ENCODE measurements at regions not wholly inside any gene's neighbourhood (a gene's known extent, or its start where the extent isn't known, plus 50 kb on each side); places are given as distances from the start of the nearest gene placed in this dataset.

DNA sequence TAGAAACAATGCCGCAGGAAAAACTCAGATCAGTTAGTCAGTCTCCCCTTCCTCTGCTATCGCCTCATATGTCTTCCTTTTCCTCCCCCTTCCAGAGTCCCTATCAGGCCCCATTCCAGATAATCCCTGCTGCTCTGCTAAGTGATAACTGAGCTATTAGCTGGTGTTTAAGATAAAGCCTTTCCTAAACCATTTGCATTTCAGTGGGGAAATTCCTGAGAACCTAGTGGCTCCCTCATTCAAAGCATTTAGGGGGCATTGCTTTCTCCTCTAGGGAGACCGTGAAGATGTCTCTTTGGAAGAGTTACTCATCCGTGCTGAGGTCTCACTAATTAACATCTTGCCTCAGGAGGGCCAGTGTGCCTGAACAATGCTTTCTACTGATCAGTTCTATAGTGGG lies 401.6 kb downstream of the NPIPA7 start:
- Histone ChIP-seq H3K27me3 (ENCODE audit: control insufficient read depth in 2 of 2, insufficient read depth in 2 of 2, low read length in 2 of 2) (no peaks in the 10 kb centered on the region), H3K4me3 (ENCODE audit: low read length in 2 of 2) (no peak overlapping the region), H3K36me3 (ENCODE audit: control insufficient read depth in 2 of 2, insufficient read depth in 2 of 2, low read length in 2 of 2) (no peaks in the 10 kb centered on the region), H3K4me1 (ENCODE audit: control insufficient read depth in 2 of 2, insufficient read depth in 2 of 2, low read length in 2 of 2) (no peaks in the 10 kb centered on the region), H3K9ac (ENCODE audit: low read depth in 1 of 2, low read length in 2 of 2) (no peak overlapping the region), H3K9me3 (ENCODE audit: control insufficient read depth in 2 of 2, low read length in 2 of 2) (peaks cover 0 to 3% of the 10 kb centered on the region in 2 donors), H3K27ac (ENCODE audit: low read depth in 2 of 2, low read length in 2 of 2) (no peak overlapping the region)

DNA sequence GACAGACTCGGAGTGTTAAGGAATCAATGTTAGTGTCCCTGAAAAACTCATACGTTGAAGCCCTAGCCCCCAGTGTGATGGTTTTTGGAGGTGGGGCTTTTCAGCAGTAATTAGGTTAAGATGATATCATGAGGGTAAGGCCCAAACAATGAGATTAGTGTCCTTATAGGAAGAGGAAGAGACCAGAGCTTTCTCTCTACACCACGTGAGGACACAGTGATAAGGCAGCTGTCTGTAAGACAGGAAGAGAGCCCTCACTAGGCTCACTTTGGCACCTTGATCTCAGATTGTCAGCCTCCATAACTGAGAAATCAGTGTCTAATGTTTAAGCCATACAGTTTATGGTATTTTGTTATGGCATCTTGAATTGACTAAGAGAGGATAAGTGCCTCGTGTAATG lies 403.2 kb downstream of the NPIPA7 start:
- H3K27ac ChIP-seq (ENCODE audit: low read depth in 2 of 2, low read length in 2 of 2): no peak overlapping the region
- H3K9me3 ChIP-seq (ENCODE audit: control insufficient read depth in 2 of 2, low read length in 2 of 2): no peaks in the 10 kb centered on the region
- no peaks in the 10 kb centered on the region for H3K27me3 ChIP-seq (ENCODE audit: control insufficient read depth in 2 of 2, insufficient read depth in 2 of 2, low read length in 2 of 2)
- H3K4me3 ChIP-seq (ENCODE audit: low read length in 2 of 2): no peak overlapping the region
- H3K4me1 ChIP-seq (ENCODE audit: control insufficient read depth in 2 of 2, insufficient read depth in 2 of 2, low read length in 2 of 2): no peaks in the 10 kb centered on the region
- H3K36me3 ChIP-seq (ENCODE audit: control insufficient read depth in 2 of 2, insufficient read depth in 2 of 2, low read length in 2 of 2): no peaks in the 10 kb centered on the region
- no peak overlapping the region for H3K9ac ChIP-seq (ENCODE audit: low read depth in 1 of 2, low read length in 2 of 2)

DNA sequence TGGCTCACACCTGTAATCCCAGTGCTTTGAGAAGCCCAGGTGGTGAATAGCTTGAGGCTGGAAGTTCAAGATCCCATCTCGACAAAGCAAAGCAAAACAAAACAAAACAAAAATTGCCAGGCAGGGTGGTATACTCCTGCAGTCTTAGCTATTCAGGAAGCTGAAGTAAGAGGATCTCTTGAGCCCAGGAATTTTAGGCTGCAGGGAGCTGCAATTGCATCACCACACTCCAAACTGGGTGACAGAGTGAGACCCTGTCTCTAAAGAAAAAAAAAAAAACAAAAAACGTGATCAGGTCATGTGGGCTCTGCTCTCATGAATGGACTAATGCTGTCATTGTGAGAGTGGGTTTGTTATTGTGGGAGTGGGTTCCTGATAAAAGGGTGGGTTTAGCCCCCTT lies 409.1 kb downstream of the NPIPA7 start:
- Histone ChIP-seq H3K9me3 (ENCODE audit: control insufficient read depth in 2 of 2, low read length in 2 of 2) (no peaks in the 10 kb centered on the region), H3K27me3 (ENCODE audit: control insufficient read depth in 2 of 2, insufficient read depth in 2 of 2, low read length in 2 of 2) (no peaks in the 10 kb centered on the region)

DNA sequence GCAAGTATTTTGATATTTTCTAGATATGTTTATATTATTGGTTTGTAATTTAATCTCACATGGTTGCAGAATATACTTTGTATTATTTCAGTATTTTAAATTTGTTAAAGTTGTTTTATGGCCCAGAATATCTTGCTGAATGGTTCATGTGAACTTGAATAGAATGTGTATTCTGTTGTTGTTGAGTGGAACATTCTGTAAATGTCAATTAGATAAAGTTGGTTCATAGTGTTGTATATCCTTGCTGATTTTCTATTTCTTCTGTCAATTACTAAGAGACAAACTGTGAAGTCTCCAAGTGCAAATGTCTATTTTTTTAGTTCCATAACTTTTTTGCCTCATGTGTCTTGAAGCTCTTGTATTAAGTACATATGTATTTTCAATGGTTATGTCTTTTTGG lies 411.7 kb downstream of the NPIPA7 start:
- Histone ChIP-seq H3K27me3 (ENCODE audit: control insufficient read depth in 2 of 2, insufficient read depth in 2 of 2, low read length in 2 of 2) (no peaks in the 10 kb centered on the region), H3K9me3 (ENCODE audit: control insufficient read depth in 2 of 2, low read length in 2 of 2) (no peaks in the 10 kb centered on the region), H3K36me3 (ENCODE audit: control insufficient read depth in 2 of 2, insufficient read depth in 2 of 2, low read length in 2 of 2) (no peaks in the 10 kb centered on the region), H3K4me1 (ENCODE audit: control insufficient read depth in 2 of 2, insufficient read depth in 2 of 2, low read length in 2 of 2) (no peaks in the 10 kb centered on the region), H3K4me3 (ENCODE audit: low read length in 2 of 2) (no peak overlapping the region), H3K27ac (ENCODE audit: low read depth in 2 of 2, low read length in 2 of 2) (no peak overlapping the region), H3K9ac (ENCODE audit: low read depth in 1 of 2, low read length in 2 of 2) (no peak overlapping the region)

More for the DNA sequence above, 409.1 kb downstream of the NPIPA7 start:
- H3K4me1 ChIP-seq (ENCODE audit: control insufficient read depth in 2 of 2, insufficient read depth in 2 of 2, low read length in 2 of 2): no peaks in the 10 kb centered on the region
- no peak overlapping the region for H3K9ac ChIP-seq (ENCODE audit: low read depth in 1 of 2, low read length in 2 of 2)
- H3K27ac ChIP-seq (ENCODE audit: low read depth in 2 of 2, low read length in 2 of 2): no peak overlapping the region
- H3K4me3 ChIP-seq (ENCODE audit: low read length in 2 of 2): no peak overlapping the region
- no peaks in the 10 kb centered on the region for H3K36me3 ChIP-seq (ENCODE audit: control insufficient read depth in 2 of 2, insufficient read depth in 2 of 2, low read length in 2 of 2)

DNA sequence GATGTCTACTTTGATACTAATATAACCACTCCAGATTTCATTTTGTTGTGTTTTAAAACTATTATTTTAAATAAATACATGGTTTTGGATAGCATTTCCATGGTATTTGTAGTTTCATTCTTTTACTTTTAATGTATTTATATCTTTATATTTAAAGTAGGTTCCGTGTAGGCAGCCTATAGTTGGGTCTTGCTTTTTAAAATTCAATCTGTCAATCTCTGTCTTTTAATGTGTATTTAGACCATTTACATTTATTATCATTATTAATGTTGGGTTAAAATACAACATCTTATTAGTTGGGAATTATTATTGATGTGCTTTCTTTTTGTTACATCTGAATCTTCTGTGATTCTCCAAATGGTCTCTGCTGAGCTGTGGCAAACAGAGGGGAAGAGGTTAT lies 412.1 kb downstream of the NPIPA7 start:
- Histone ChIP-seq H3K9ac (ENCODE audit: low read depth in 1 of 2, low read length in 2 of 2) (no peak overlapping the region), H3K4me1 (ENCODE audit: control insufficient read depth in 2 of 2, insufficient read depth in 2 of 2, low read length in 2 of 2) (no peaks in the 10 kb centered on the region), H3K9me3 (ENCODE audit: control insufficient read depth in 2 of 2, low read length in 2 of 2) (no peaks in the 10 kb centered on the region), H3K4me3 (ENCODE audit: low read length in 2 of 2) (no peak overlapping the region), H3K27ac (ENCODE audit: low read depth in 2 of 2, low read length in 2 of 2) (no peak overlapping the region), H3K36me3 (ENCODE audit: control insufficient read depth in 2 of 2, insufficient read depth in 2 of 2, low read length in 2 of 2) (no peaks in the 10 kb centered on the region), H3K27me3 (ENCODE audit: control insufficient read depth in 2 of 2, insufficient read depth in 2 of 2, low read length in 2 of 2) (no peaks in the 10 kb centered on the region)

DNA sequence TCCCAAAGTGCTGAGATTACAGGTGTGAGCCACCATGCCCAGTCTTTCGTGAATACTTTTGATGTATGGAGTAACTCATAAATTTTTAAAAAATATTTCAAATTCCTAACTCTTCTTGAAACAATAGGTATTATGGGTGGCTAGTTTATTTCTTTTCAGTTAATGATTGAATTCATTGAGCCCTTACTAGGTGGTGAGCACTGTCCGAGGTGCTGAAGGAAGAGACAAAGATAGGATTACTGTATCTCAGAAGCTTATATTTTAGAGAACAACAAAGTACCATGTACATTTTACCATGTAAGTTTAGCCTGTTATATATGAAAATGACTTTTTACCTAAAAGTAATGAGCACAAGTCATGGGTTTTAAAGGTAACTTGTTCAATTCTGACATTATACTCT lies 418.3 kb downstream of the NPIPA7 start:
- Histone ChIP-seq H3K36me3 (ENCODE audit: control insufficient read depth in 2 of 2, insufficient read depth in 2 of 2, low read length in 2 of 2) (no peaks in the 10 kb centered on the region), H3K27ac (ENCODE audit: low read depth in 2 of 2, low read length in 2 of 2) (no peak overlapping the region), H3K4me1 (ENCODE audit: control insufficient read depth in 2 of 2, insufficient read depth in 2 of 2, low read length in 2 of 2) (no peaks in the 10 kb centered on the region), H3K4me3 (ENCODE audit: low read length in 2 of 2) (no peak overlapping the region), H3K9ac (ENCODE audit: low read depth in 1 of 2, low read length in 2 of 2) (no peak overlapping the region), H3K9me3 (ENCODE audit: control insufficient read depth in 2 of 2, low read length in 2 of 2) (no peaks in the 10 kb centered on the region), H3K27me3 (ENCODE audit: control insufficient read depth in 2 of 2, insufficient read depth in 2 of 2, low read length in 2 of 2) (no peaks in the 10 kb centered on the region)

DNA sequence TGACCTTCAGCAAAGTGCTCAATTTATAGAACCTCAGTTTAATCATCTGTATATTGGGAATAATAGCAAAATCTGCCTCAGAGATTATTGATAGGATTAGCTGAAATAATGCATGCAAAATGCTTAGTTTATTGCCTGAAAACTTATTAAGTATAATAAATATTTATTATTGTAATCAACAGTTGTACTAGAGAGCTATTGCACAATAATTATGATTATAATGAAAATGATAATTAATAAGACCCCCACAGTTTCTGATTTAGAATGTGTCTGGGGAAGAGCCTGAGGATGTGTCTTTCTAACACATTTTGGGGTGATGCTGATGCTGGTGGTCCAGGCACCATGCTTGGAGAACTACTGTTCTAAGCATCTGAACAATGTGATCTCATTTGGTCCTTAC lies 419.6 kb downstream of the NPIPA7 start:
- no peaks in the 10 kb centered on the region for H3K4me1 ChIP-seq (ENCODE audit: control insufficient read depth in 2 of 2, insufficient read depth in 2 of 2, low read length in 2 of 2)
- no peaks in the 10 kb centered on the region for H3K9me3 ChIP-seq (ENCODE audit: control insufficient read depth in 2 of 2, low read length in 2 of 2)
- H3K9ac ChIP-seq (ENCODE audit: low read depth in 1 of 2, low read length in 2 of 2): no peak overlapping the region

DNA sequence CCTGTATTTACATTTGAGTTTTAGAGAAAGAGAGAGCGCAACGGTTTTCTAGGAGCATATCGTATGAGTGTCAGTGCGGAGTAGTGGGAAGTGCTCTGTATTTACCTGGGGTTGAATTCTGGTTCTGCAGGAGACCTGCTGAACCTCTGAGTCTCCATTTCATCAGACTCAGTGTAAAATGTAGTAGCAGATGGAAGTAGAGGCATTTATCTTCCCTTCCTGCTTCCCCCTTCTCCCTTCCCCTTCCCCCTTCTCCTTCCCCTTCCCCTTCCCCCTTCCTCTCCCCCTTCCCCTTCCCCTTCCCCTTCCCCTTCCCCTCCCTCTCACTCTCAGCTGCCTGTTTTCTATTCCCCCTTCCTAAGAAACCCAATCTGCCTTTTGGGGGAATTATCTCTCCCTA lies 426.9 kb downstream of the NPIPA7 start:
- H3K36me3 ChIP-seq (ENCODE audit: control insufficient read depth in 2 of 2, insufficient read depth in 2 of 2, low read length in 2 of 2): no peaks in the 10 kb centered on the region
- H3K4me3 ChIP-seq (ENCODE audit: low read length in 2 of 2): no peak overlapping the region
- H3K9me3 ChIP-seq (ENCODE audit: control insufficient read depth in 2 of 2, low read length in 2 of 2): no peaks in the 10 kb centered on the region
- H3K27me3 ChIP-seq (ENCODE audit: control insufficient read depth in 2 of 2, insufficient read depth in 2 of 2, low read length in 2 of 2): no peaks in the 10 kb centered on the region
- H3K27ac ChIP-seq (ENCODE audit: low read depth in 2 of 2, low read length in 2 of 2): no peak overlapping the region
- no peak overlapping the region for H3K9ac ChIP-seq (ENCODE audit: low read depth in 1 of 2, low read length in 2 of 2)
- no peaks in the 10 kb centered on the region for H3K4me1 ChIP-seq (ENCODE audit: control insufficient read depth in 2 of 2, insufficient read depth in 2 of 2, low read length in 2 of 2)

More for the DNA sequence above, 419.6 kb downstream of the NPIPA7 start:
- Histone ChIP-seq H3K27me3 (ENCODE audit: control insufficient read depth in 2 of 2, insufficient read depth in 2 of 2, low read length in 2 of 2) (no peaks in the 10 kb centered on the region), H3K36me3 (ENCODE audit: control insufficient read depth in 2 of 2, insufficient read depth in 2 of 2, low read length in 2 of 2) (no peaks in the 10 kb centered on the region), H3K27ac (ENCODE audit: low read depth in 2 of 2, low read length in 2 of 2) (no peak overlapping the region), H3K4me3 (ENCODE audit: low read length in 2 of 2) (no peak overlapping the region)

DNA sequence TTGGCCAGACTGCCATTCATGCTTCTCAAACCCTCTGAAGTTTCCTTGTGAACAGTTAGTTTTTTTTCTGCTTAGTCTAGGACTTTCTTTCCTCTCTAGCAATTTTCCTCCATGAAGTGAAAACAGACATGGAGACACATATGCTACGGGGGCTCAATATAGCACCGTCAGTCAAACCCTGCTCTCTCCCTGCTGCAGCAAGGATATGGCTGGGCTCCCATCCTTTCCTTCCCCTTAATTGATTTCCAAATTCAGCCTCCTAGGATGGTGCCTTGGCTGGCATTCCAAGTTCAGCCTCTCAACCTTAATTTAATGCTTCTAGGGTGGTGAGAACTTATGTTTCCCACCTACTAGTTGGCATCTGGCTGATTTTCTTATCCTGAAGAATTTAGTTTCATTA lies 436.7 kb downstream of the NPIPA7 start:
- Histone ChIP-seq H3K36me3 (ENCODE audit: control insufficient read depth in 2 of 2, insufficient read depth in 2 of 2, low read length in 2 of 2) (no peaks in the 10 kb centered on the region), H3K27me3 (ENCODE audit: control insufficient read depth in 2 of 2, insufficient read depth in 2 of 2, low read length in 2 of 2) (no peaks in the 10 kb centered on the region), H3K9ac (ENCODE audit: low read depth in 1 of 2, low read length in 2 of 2) (no peak overlapping the region), H3K4me1 (ENCODE audit: control insufficient read depth in 2 of 2, insufficient read depth in 2 of 2, low read length in 2 of 2) (no peaks in the 10 kb centered on the region), H3K9me3 (ENCODE audit: control insufficient read depth in 2 of 2, low read length in 2 of 2) (no peaks in the 10 kb centered on the region), H3K4me3 (ENCODE audit: low read length in 2 of 2) (no peak overlapping the region), H3K27ac (ENCODE audit: low read depth in 2 of 2, low read length in 2 of 2) (no peak overlapping the region)

DNA sequence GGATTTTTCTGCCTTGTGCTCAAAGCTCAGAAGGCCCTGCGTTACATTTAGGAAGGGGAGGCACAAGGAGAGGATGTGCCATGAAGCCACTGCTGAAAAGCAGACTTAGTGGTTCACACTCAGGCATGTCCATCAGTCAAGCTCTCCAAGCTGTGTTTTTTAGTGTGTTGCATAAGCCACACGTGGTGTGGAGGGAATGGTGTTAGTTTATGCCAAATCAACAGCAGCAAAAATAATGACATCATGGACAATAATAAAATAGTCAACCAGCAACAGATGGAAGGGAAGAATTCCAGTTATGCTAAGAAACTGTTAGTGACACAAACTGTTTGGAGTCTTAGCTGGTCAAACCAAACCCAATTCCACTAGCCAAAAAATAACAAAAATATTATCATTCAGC lies 438.3 kb downstream of the NPIPA7 start:
- H3K4me3 ChIP-seq (ENCODE audit: low read length in 2 of 2): no peak overlapping the region
- no peaks in the 10 kb centered on the region for H3K36me3 ChIP-seq (ENCODE audit: control insufficient read depth in 2 of 2, insufficient read depth in 2 of 2, low read length in 2 of 2)
- H3K27me3 ChIP-seq (ENCODE audit: control insufficient read depth in 2 of 2, insufficient read depth in 2 of 2, low read length in 2 of 2): no peaks in the 10 kb centered on the region
- no peaks in the 10 kb centered on the region for H3K9me3 ChIP-seq (ENCODE audit: control insufficient read depth in 2 of 2, low read length in 2 of 2)
- no peak overlapping the region for H3K27ac ChIP-seq (ENCODE audit: low read depth in 2 of 2, low read length in 2 of 2)
- no peak overlapping the region for H3K9ac ChIP-seq (ENCODE audit: low read depth in 1 of 2, low read length in 2 of 2)
- H3K4me1 ChIP-seq (ENCODE audit: control insufficient read depth in 2 of 2, insufficient read depth in 2 of 2, low read length in 2 of 2): no peaks in the 10 kb centered on the region

DNA sequence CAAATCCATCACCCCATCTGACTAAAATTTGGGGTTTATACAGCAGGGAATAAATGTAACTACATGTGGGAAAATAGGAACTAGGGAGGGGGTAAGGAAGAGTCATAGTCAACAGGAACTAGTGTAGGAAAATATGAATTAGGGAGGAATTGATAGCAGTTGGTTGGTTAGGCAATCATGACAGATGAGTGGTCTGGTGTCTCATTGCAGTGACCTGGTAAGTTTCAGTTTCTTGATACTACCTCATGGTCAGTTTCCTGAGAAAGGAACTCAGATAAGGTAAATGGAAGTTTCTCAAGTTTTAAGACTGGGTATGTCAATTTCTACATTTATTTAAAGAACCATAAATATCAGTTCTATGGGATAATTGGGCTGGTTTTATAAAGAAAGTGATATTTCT lies 442.3 kb downstream of the NPIPA7 start:
- Histone ChIP-seq H3K9me3 (ENCODE audit: control insufficient read depth in 2 of 2, low read length in 2 of 2) (no peaks in the 10 kb centered on the region), H3K27ac (ENCODE audit: low read depth in 2 of 2, low read length in 2 of 2) (no peak overlapping the region), H3K4me1 (ENCODE audit: control insufficient read depth in 2 of 2, insufficient read depth in 2 of 2, low read length in 2 of 2) (no peaks in the 10 kb centered on the region)

More for the DNA sequence above, 442.3 kb downstream of the NPIPA7 start:
- Histone ChIP-seq H3K27me3 (ENCODE audit: control insufficient read depth in 2 of 2, insufficient read depth in 2 of 2, low read length in 2 of 2) (no peaks in the 10 kb centered on the region), H3K4me3 (ENCODE audit: low read length in 2 of 2) (no peak overlapping the region), H3K36me3 (ENCODE audit: control insufficient read depth in 2 of 2, insufficient read depth in 2 of 2, low read length in 2 of 2) (no peaks in the 10 kb centered on the region), H3K9ac (ENCODE audit: low read depth in 1 of 2, low read length in 2 of 2) (no peak overlapping the region)
